ENCODE measurements at regions not wholly inside any gene's neighbourhood (a gene's known extent, or its start where the extent isn't known, plus 50 kb on each side); places are given as distances from the start of the nearest gene placed in this dataset.

DNA sequence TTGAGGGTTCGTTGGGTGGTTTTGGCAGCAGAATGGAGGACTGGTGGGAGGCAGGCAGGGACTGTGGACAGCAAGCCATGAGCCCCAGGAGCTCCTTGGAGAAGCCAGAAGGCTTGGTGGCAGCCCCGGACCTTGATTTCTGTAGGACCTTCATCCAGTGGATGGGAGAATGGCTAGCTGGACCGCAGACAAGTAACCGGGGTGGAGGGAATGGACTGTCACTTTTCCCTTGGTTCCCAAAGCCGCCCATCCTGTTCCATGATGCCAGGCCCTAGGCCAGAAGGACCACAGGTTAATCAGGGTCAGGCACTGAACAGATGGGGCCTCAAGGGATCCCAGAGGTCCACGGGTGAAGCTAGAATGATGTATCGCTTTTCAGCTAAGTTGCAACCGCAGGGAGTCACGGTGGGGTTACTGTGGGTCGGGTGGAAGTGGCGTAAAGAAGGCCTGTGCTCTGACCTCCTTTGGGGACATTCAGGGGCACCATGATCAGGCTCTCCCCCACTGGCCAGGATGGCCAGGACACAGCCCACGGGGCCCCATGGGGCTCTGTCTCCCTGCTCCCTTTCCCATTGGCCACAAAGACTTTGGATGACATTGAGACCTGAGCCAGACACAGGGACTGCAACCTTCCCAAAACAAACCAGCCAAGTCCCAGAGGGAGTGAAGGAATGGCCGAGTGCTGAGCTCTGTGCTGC, 66.9 kb upstream of the MRTFB start:
- TF ChIP-seq, protein P1, sequence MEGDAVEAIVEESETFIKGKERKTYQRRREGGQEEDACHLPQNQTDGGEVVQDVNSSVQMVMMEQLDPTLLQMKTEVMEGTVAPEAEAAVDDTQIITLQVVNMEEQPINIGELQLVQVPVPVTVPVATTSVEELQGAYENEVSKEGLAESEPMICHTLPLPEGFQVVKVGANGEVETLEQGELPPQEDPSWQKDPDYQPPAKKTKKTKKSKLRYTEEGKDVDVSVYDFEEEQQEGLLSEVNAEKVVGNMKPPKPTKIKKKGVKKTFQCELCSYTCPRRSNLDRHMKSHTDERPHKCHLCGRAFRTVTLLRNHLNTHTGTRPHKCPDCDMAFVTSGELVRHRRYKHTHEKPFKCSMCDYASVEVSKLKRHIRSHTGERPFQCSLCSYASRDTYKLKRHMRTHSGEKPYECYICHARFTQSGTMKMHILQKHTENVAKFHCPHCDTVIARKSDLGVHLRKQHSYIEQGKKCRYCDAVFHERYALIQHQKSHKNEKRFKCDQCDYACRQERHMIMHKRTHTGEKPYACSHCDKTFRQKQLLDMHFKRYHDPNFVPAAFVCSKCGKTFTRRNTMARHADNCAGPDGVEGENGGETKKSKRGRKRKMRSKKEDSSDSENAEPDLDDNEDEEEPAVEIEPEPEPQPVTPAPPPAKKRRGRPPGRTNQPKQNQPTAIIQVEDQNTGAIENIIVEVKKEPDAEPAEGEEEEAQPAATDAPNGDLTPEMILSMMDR (IDR thresholded peaks at IDR 0.05), result no peak
- TF ChIP-seq POLR2A (IDR thresholded peaks at IDR 0.05), result no peak
- peak in 2 of 3 donors; percentile 32 to 58 for TF ChIP-seq POLR2AphosphoS5 (IDR thresholded peaks at IDR 0.05)
